GM12865 (cell line): ENCODE measurements at regions not wholly inside any gene's neighbourhood (a gene's known extent, or its start where the extent isn't known, plus 50 kb on each side); places are given as distances from the start of the nearest gene placed in this dataset.

Experiments
- DNase-seq: peaks from one replicate; pipeline ENCODE4 v3.0.0; 2010; ENCODE audit warnings: low read depth
- H3K4me3 ChIP-seq: 2 replicates; pipeline ENCODE4 v1.5.1; 2011; ENCODE audit warnings: mild to moderate bottlenecking, low read depth, low read length, control low read depth
- TF ChIP-seq, protein P1 (sequence below): IDR thresholded peaks from 2 replicates; pipeline ENCODE4 v1.5.1; 2011; ENCODE audit warnings: low read length, control low read depth, low read depth, inconsistent platforms; ENCODE audit not compliant: insufficient read depth; ENCODE audit errors: missing control alignments

DNA sequence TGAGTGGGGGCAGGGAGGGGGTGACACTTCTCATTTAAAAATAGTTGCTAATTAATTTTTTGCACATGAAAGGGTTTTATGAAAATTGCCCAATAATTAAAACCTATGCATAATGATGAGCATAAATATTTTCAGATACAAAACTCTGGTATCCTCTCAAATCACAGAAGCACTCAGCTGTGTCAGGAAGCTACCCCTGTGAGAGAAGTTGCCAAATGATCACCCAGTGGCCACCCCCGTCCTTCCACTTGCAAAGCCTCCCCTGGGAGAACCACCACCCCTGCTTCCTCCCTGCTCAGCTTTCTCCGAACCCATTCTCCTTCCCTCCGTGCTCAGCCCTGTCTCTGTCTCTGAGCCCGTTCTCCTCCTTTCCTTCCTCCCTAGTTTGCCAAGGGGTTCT is 400.2 kb upstream of the SALL3 start:
- DNase-seq = no peak
- TF ChIP-seq, protein P1, sequence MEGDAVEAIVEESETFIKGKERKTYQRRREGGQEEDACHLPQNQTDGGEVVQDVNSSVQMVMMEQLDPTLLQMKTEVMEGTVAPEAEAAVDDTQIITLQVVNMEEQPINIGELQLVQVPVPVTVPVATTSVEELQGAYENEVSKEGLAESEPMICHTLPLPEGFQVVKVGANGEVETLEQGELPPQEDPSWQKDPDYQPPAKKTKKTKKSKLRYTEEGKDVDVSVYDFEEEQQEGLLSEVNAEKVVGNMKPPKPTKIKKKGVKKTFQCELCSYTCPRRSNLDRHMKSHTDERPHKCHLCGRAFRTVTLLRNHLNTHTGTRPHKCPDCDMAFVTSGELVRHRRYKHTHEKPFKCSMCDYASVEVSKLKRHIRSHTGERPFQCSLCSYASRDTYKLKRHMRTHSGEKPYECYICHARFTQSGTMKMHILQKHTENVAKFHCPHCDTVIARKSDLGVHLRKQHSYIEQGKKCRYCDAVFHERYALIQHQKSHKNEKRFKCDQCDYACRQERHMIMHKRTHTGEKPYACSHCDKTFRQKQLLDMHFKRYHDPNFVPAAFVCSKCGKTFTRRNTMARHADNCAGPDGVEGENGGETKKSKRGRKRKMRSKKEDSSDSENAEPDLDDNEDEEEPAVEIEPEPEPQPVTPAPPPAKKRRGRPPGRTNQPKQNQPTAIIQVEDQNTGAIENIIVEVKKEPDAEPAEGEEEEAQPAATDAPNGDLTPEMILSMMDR = no peak

DNA sequence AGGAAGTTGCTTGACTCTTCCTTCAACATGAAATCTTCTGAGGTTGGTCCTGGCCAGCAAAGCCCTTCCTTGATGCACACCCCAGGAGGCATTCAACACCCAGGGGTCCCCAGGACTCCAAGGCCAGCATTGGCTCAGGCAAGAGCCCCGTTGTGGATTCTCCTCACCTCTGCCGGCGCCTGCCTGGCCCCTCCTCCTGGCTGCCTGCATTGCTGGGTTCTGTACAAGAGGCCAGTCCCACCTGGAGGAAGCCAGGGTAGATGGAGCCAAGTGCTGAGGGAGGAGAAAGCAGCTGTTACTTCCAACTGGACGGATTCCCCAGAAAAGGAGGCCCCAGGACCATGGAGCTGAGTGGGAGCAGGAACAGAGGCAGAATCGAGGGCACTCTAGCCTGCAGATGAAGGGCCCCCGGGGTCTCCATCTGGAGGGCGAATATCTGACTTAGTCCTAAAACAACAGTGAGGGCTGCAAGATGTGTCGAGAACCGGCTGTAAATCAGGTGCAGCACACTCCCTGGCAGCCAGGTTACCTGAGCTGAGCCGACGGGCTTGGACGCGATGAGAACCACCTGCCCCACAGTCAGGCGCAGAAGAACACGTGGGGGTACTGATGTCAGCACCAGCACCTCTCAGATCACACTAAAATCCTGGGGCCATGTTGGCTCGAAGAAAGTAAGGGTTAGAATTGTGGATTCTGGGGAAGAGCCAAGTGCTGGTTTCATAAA is 399.6 kb upstream of the SALL3 start:
- no peak overlapping the region for H3K4me3 ChIP-seq
- TF ChIP-seq, protein P1 = no peak
- DNase-seq = no peak

More for the DNA sequence above, 400.2 kb upstream of the SALL3 start:
- H3K4me3 ChIP-seq = no peak overlapping the region

DNA sequence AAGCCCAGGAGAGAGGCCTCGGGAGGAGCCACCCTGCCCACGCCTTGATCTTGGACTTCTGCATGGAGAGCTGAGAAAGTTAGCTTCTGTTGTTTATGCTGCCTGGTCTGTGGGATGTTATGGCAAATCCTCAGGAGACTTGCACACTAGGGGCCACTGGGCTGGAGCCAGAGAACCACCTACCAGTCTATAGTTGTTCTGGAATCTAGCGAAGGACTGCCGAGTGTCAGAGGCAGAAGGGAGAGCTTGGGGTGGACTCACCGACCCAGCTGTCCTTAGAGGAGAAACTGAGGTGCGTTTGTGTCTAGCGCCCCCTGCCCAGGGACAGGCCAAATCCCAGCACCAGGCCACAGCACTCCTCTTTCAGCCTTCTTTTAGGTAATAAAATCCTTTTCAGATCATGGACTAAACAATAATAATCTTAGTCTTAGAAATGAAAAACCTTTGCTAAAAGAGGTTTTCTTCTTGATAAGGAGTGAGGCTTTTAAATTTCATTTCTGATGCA is 398.7 kb upstream of the SALL3 start:
- no peak for DNase-seq
- TF ChIP-seq, protein P1 = no peak
- no peak overlapping the region for H3K4me3 ChIP-seq

DNA sequence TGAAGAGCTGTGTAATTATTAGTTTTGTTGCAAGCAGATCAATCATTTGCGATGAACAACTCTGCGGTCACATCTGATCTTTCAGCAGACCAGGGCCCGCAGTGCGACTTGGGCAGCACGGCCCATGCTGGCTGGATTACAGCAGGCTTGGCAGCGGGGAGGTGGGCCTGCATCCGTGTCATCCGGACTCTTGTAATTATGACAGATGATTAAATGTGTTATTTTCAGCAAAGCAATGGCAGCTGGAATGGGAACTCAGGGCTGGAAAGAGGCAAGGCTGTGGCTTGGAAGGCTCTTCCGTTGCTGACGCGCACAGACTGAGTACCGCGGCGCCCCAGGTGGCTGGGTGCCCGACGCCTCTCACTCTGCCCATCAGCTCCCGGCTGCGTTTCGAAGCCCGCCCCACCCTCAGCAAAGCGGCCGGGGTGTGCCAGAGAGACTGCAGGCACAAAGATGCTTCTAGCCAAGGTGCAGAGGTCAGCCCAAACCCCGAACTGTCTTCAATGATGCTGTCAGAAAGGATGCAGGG is 397.4 kb upstream of the SALL3 start:
- no peak for DNase-seq
- no peak overlapping the region for H3K4me3 ChIP-seq
- TF ChIP-seq, protein P1 = no peak

DNA sequence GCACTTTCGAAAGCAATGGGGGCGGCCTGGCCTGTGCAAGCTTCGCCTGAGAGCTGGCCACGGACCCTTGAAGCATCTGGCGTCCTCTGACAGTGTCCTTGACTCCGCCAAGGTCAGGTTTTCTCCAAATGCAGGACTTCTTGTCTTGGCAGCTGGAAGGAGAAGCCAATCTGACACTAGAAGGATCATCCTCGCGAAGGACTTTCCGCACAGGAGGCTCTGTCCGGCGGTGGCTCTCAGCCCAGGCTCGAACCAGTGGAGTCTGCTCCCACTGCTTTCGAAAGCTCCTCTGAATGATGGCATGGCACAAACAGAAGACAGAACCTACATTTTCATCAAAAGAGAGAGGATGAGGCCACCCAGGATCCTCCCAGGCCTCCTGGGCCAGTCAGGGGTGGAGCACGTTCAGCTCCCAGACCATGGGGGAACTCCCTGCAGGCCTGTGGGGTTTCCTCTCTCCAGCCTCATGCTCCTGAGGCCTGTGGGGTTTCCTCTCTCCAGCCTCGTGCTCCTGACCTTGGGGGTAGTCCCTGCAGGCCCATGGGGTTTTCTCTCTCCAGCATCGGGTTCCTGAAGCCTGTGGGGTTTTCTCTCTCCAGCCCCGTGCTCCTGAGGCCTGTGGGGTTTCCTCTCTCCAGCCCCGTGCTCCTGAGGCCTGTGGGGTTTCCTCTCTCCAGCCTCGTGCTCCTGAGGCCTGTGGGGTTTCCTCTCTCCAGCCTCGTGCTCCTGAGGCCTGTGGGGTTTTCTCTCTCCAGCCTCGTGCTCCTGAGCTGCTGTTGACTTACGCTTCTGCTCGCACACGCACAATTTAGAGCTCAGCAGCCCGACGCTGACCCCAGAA is 396.5 kb upstream of the SALL3 start:
- no peak for DNase-seq
- TF ChIP-seq, protein P1 = no peak
- H3K4me3 ChIP-seq = no peak overlapping the region

DNA sequence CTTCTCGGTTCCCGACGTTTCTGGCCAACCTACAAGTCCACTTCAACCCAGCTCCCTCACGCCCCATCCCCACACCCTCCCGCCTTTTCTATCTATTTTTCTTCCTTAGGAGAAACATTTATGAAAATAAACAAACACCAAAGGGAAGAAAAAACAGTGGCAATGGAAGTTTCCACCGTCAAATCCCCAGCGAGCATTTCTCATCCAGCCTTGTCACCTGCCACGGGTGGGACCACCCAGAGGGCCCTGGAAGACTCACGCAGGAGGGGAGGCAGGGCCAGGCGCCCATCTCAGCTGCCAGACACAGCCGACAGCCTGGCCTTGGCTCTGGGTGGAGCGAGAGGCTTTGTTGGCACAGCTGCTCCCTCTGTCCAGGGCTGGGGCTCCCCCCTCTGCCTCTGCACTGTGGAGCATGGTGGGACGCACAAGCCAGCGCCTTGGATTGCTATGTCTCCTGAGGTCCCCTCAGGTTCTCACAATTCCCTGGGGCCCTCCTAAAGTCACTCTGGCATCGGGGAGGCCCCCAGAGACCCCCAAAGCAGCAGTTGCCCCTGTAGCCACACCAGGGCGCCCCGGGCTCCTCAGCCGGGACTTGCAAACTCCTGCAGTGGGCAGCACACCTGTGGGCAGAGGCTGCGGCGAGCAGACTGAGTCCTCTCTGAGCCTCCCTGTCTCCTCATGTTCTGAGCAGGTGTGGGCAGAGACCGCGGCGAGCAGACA is 395.7 kb upstream of the SALL3 start:
- TF ChIP-seq, protein P1 = no peak
- H3K4me3 ChIP-seq = no peak overlapping the region
- no peak for DNase-seq
